ENCODE measurements at regions not wholly inside any gene's neighbourhood (a gene's known extent, or its start where the extent isn't known, plus 50 kb on each side); places are given as distances from the start of the nearest gene placed in this dataset.

GRCh38 chr12:30191696-30192455, 408.1 kb upstream of the TMTC1 start:
- no peaks in the 10 kb centered on the region for H3K36me3 ChIP-seq (ENCODE audit: control insufficient read depth in 1 of 2, insufficient read depth in 2 of 2, low read depth in 1 of 2, low read length in 2 of 2)
- H3K4me1 ChIP-seq (ENCODE audit: control insufficient read depth, insufficient read depth, low read depth, low read length), result no peaks in the 10 kb centered on the region
- no peak overlapping the region for H3K23ac ChIP-seq (ENCODE audit: low read length in 2 of 2)
- no peak overlapping the region for H3K4ac ChIP-seq (ENCODE audit: low read depth in 1 of 2, low read length in 2 of 2)
- H2BK12ac ChIP-seq (ENCODE audit: low read length in 2 of 2), result no peak overlapping the region
- no peak overlapping the region for H3K4me3 ChIP-seq (ENCODE audit: insufficient read depth in 1 of 2, low read depth in 1 of 2, low read length in 2 of 2)
- H3K18ac ChIP-seq (ENCODE audit: low read depth in 1 of 2, low read length in 2 of 2), result no peak overlapping the region
- H3K4me2 ChIP-seq (ENCODE audit: low read length, poor library complexity, severe bottlenecking), result no peak overlapping the region
- no peak overlapping the region for H3K9ac ChIP-seq (ENCODE audit: low read length)
- H2BK5ac ChIP-seq (ENCODE audit: low read depth, low read length, poor library complexity, severe bottlenecking), result no peak overlapping the region
- no peak for DNase-seq
- no peak overlapping the region for H3K27ac ChIP-seq (ENCODE audit: low read length, poor library complexity, severe bottlenecking)
- no peaks in the 10 kb centered on the region for H3K9me3 ChIP-seq (ENCODE audit: control insufficient read depth, low read length)
- 36% methylated on average over 2 of the region's 3 CpGs for WGBS
- H2BK120ac ChIP-seq (ENCODE audit: low read depth, low read length), result no peak overlapping the region
- H4K8ac ChIP-seq (ENCODE audit: low read length), result no peak overlapping the region
- no peaks in the 10 kb centered on the region for H3K79me1 ChIP-seq (replicated peaks; ENCODE audit: low read length, poor library complexity, severe bottlenecking)
- no peak overlapping the region for H3K14ac ChIP-seq (ENCODE audit: low read length in 2 of 2)
- H4K91ac ChIP-seq (ENCODE audit: low read length), result no peak overlapping the region
- H3K27me3 ChIP-seq (ENCODE audit: control insufficient read depth in 1 of 2, insufficient read depth in 1 of 2, low read length in 2 of 2), result peaks cover 0 to 8% of the 10 kb centered on the region in 2 experiments
- H2AK5ac ChIP-seq (ENCODE audit: low read length, severe bottlenecking), result no peak overlapping the region
- H2BK15ac ChIP-seq (ENCODE audit: low read depth, poor library complexity, severe bottlenecking), result no peak overlapping the region
- H2AFZ ChIP-seq (ENCODE audit: low read depth, low read length), result no peak overlapping the region

DNA sequence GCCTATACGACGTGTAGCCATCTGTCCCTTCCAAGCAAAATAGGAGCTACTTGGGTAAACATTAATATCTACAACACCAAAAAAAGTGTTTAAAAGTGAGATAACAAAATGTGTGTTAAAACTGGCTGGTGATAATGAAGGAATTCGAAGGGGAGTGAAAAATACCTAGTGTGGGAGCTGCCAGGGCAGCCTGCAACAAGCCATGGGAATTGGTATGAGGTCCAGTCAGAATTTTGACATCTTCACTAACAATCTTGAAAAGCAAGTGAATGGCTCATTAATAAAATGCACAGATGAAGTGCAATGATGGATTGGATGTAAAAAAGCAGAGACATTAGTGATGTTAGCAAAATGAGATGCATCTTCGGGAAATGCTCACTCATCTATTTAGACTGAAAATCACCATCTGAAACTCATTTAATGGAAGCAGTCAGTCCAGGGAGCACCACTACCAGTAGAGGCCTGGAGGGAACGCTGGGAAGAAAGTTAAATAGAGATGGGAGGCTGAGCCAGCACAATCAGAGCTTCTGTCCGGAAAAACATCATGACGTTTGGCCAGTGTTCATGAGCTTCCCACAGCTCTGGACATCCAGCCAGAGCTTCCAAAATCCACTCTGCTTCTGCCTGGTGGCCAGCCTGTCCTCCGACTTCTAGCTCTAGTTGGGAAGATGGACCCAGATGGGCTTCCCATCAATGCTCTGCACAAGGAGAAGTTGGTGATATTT, 405.0 kb upstream of the TMTC1 start:
- Histone ChIP-seq H3K9ac (ENCODE audit: low read length) (no peak overlapping the region), H3K79me1 (replicated peaks; ENCODE audit: low read length, poor library complexity, severe bottlenecking) (no peaks in the 10 kb centered on the region), H3K14ac (ENCODE audit: low read length in 2 of 2) (no peak overlapping the region), H3K9me3 (ENCODE audit: control insufficient read depth, low read length) (no peaks in the 10 kb centered on the region), H2BK12ac (ENCODE audit: low read length in 2 of 2) (no peak overlapping the region), H4K91ac (ENCODE audit: low read length) (no peak overlapping the region), H3K4me3 (ENCODE audit: insufficient read depth in 1 of 2, low read depth in 1 of 2, low read length in 2 of 2) (no peak overlapping the region), H3K23ac (ENCODE audit: low read length in 2 of 2) (no peak overlapping the region), H3K27ac (ENCODE audit: low read length, poor library complexity, severe bottlenecking) (no peak overlapping the region), H3K4me1 (ENCODE audit: control insufficient read depth, insufficient read depth, low read depth, low read length) (no peaks in the 10 kb centered on the region), H4K8ac (ENCODE audit: low read length) (no peak overlapping the region), H2AFZ (ENCODE audit: low read depth, low read length) (no peak overlapping the region), H2BK120ac (ENCODE audit: low read depth, low read length) (no peak overlapping the region), H2BK5ac (ENCODE audit: low read depth, low read length, poor library complexity, severe bottlenecking) (no peak overlapping the region), H3K36me3 (ENCODE audit: control insufficient read depth in 1 of 2, insufficient read depth in 2 of 2, low read depth in 1 of 2, low read length in 2 of 2) (no peaks in the 10 kb centered on the region), H3K4ac (ENCODE audit: low read depth in 1 of 2, low read length in 2 of 2) (no peak overlapping the region), H2BK15ac (ENCODE audit: low read depth, poor library complexity, severe bottlenecking) (no peak overlapping the region), H3K27me3 (ENCODE audit: control insufficient read depth in 1 of 2, insufficient read depth in 1 of 2, low read length in 2 of 2) (peaks cover 0 to 8% of the 10 kb centered on the region in 2 experiments), H2AK5ac (ENCODE audit: low read length, severe bottlenecking) (no peak overlapping the region), H3K18ac (ENCODE audit: low read depth in 1 of 2, low read length in 2 of 2) (no peak overlapping the region), H3K4me2 (ENCODE audit: low read length, poor library complexity, severe bottlenecking) (no peak overlapping the region)
- 85% methylated on average over 5 of the region's 8 CpGs for WGBS
- DNase-seq, result no peak

DNA sequence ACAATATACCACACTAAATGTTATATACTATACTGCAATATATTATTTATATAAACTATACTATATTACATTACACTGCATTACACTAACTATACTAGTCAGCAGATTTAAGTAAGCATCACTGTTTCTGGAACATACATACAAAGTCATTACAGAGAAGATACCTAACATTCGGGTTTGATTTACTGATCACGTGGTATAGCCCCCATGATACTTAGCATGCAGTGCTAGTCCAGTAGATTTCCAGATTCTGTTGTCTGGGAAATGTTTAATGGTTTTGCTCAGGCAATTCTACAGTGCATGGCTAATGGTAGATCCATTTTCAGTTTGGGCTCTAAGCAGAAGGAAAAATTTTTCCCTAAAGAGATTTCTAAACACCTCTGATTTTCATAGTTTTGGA, 403.7 kb upstream of the TMTC1 start:
- Histone ChIP-seq H4K91ac (ENCODE audit: low read length) (no peak overlapping the region), H3K23ac (ENCODE audit: low read length in 2 of 2) (no peak overlapping the region), H2BK15ac (ENCODE audit: low read depth, poor library complexity, severe bottlenecking) (no peak overlapping the region), H4K8ac (ENCODE audit: low read length) (no peak overlapping the region), H3K4ac (ENCODE audit: low read depth in 1 of 2, low read length in 2 of 2) (no peak overlapping the region), H3K18ac (ENCODE audit: low read depth in 1 of 2, low read length in 2 of 2) (no peak overlapping the region), H2BK12ac (ENCODE audit: low read length in 2 of 2) (no peak overlapping the region), H3K4me2 (ENCODE audit: low read length, poor library complexity, severe bottlenecking) (no peak overlapping the region), H3K36me3 (ENCODE audit: control insufficient read depth in 1 of 2, insufficient read depth in 2 of 2, low read depth in 1 of 2, low read length in 2 of 2) (no peaks in the 10 kb centered on the region), H2AFZ (ENCODE audit: low read depth, low read length) (no peak overlapping the region), H3K4me1 (ENCODE audit: control insufficient read depth, insufficient read depth, low read depth, low read length) (no peaks in the 10 kb centered on the region), H3K79me1 (replicated peaks; ENCODE audit: low read length, poor library complexity, severe bottlenecking) (no peaks in the 10 kb centered on the region), H3K9ac (ENCODE audit: low read length) (no peak overlapping the region), H3K9me3 (ENCODE audit: control insufficient read depth, low read length) (no peaks in the 10 kb centered on the region), H2BK120ac (ENCODE audit: low read depth, low read length) (no peak overlapping the region), H3K4me3 (ENCODE audit: insufficient read depth in 1 of 2, low read depth in 1 of 2, low read length in 2 of 2) (no peak overlapping the region), H2BK5ac (ENCODE audit: low read depth, low read length, poor library complexity, severe bottlenecking) (no peak overlapping the region), H3K14ac (ENCODE audit: low read length in 2 of 2) (no peak overlapping the region), H3K27ac (ENCODE audit: low read length, poor library complexity, severe bottlenecking) (no peak overlapping the region), H3K27me3 (ENCODE audit: control insufficient read depth in 1 of 2, insufficient read depth in 1 of 2, low read length in 2 of 2) (peaks cover 0 to 13% of the 10 kb centered on the region in 2 experiments), H2AK5ac (ENCODE audit: low read length, severe bottlenecking) (no peak overlapping the region)
- WGBS, result 45% methylated on average over 2 of the region's 2 CpGs
- no peak for DNase-seq

DNA sequence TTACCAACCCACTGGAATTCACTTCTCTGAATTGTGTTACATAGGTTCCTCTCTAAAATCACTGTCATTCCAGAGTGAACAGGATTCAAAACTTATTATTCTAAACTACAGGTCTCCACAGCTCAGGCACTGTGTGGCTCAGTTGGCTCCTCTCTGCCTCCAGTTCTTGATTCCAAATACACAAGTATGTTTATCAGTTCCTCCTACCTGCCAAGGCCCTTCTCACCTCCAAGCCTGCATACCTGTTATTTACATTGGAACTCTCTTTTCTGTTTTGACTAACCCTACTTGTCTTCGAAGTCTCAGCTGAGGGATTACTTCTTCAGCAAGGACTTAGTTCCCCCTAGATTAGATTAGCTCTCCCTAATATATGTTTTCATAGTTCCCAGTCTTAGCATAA, 397.6 kb upstream of the TMTC1 start:
- Histone ChIP-seq H3K4me1 (ENCODE audit: control insufficient read depth, insufficient read depth, low read depth, low read length) (no peaks in the 10 kb centered on the region), H3K9me3 (ENCODE audit: control insufficient read depth, low read length) (no peaks in the 10 kb centered on the region), H3K79me1 (replicated peaks; ENCODE audit: low read length, poor library complexity, severe bottlenecking) (no peaks in the 10 kb centered on the region), H3K18ac (ENCODE audit: low read depth in 1 of 2, low read length in 2 of 2) (no peak overlapping the region), H3K36me3 (ENCODE audit: control insufficient read depth in 1 of 2, insufficient read depth in 2 of 2, low read depth in 1 of 2, low read length in 2 of 2) (no peaks in the 10 kb centered on the region), H4K91ac (ENCODE audit: low read length) (no peak overlapping the region), H2BK5ac (ENCODE audit: low read depth, low read length, poor library complexity, severe bottlenecking) (no peak overlapping the region), H3K4me3 (ENCODE audit: insufficient read depth in 1 of 2, low read depth in 1 of 2, low read length in 2 of 2) (no peak overlapping the region), H3K4me2 (ENCODE audit: low read length, poor library complexity, severe bottlenecking) (no peak overlapping the region), H3K27me3 (ENCODE audit: control insufficient read depth in 1 of 2, insufficient read depth in 1 of 2, low read length in 2 of 2) (peaks cover 0 to 13% of the 10 kb centered on the region in 2 experiments), H2BK120ac (ENCODE audit: low read depth, low read length) (no peak overlapping the region), H3K9ac (ENCODE audit: low read length) (no peak overlapping the region), H3K14ac (ENCODE audit: low read length in 2 of 2) (no peak overlapping the region), H3K23ac (ENCODE audit: low read length in 2 of 2) (no peak overlapping the region), H2AK5ac (ENCODE audit: low read length, severe bottlenecking) (no peak overlapping the region), H2BK15ac (ENCODE audit: low read depth, poor library complexity, severe bottlenecking) (no peak overlapping the region), H3K27ac (ENCODE audit: low read length, poor library complexity, severe bottlenecking) (no peak overlapping the region), H2AFZ (ENCODE audit: low read depth, low read length) (no peak overlapping the region), H2BK12ac (ENCODE audit: low read length in 2 of 2) (no peak overlapping the region), H3K4ac (ENCODE audit: low read depth in 1 of 2, low read length in 2 of 2) (no peak overlapping the region), H4K8ac (ENCODE audit: low read length) (no peak overlapping the region)
- no peak for DNase-seq
- 71% methylated on average over 1 of the region's 1 CpG for WGBS

All from mesenchymal stem cell (in vitro differentiated cells and primary cell).